Kidney tubule cell (primary cell): ENCODE measurements at regions not wholly inside any gene's neighbourhood (a gene's known extent, or its start where the extent isn't known, plus 50 kb on each side); places are given as distances from the start of the nearest gene placed in this dataset.
"Not testable (repeated sequence)": the region's sequence is repeated elsewhere in the genome, so short reads cannot be mapped to it uniquely, and the experiment has no call there.

Experiments used
- DNase-seq: peaks from one replicate; pipeline ENCODE4 v3.0.0-alpha.2; 2018; ENCODE audit warnings: low spot score

- no peak for DNase-seq
Measured at GRCh38 chr5:96203761-96204160, 229.3 kb downstream of the PCSK1 start.

- no peak for DNase-seq
Measured at GRCh38 chr5:96201503-96201902, 231.5 kb downstream of the PCSK1 start.

GRCh38 chr5:96200641-96201040, 232.4 kb downstream of the PCSK1 start:
- no peak for DNase-seq

GRCh38 chr5:96199713-96200183, 233.3 kb downstream of the PCSK1 start:
- peak; percentile 40 for DNase-seq

- no peak for DNase-seq
Measured at GRCh38 chr5:96198356-96199058, 234.5 kb downstream of the PCSK1 start.

- DNase-seq, result not testable (repeated sequence)
Measured at GRCh38 chr5:96197767-96198166, 235.3 kb downstream of the PCSK1 start.

GRCh38 chr5:96197347-96197746, 235.7 kb upstream of the ELL2 start:
- DNase-seq, result no peak

GRCh38 chr5:96196890-96197289, 235.2 kb upstream of the ELL2 start:
- no peak for DNase-seq

GRCh38 chr5:96196407-96196806, 234.8 kb upstream of the ELL2 start:
- no peak for DNase-seq

GRCh38 chr5:96195123-96195522, 233.5 kb upstream of the ELL2 start:
- DNase-seq, result no peak

GRCh38 chr5:96194593-96194992, 232.9 kb upstream of the ELL2 start:
- DNase-seq, result no peak

GRCh38 chr5:96193946-96194345, 232.3 kb upstream of the ELL2 start:
- no peak for DNase-seq

GRCh38 chr5:96189987-96190386, 228.3 kb upstream of the ELL2 start:
- no peak for DNase-seq

- DNase-seq, result no peak
Measured at GRCh38 chr5:96189028-96189826, 227.6 kb upstream of the ELL2 start.

GRCh38 chr5:96187309-96188027, 225.8 kb upstream of the ELL2 start:
- DNase-seq, result peak; percentile 76

- not testable (repeated sequence) for DNase-seq
Measured at GRCh38 chr5:96184510-96184909, 222.9 kb upstream of the ELL2 start.

GRCh38 chr5:96180684-96181435, 219.2 kb upstream of the ELL2 start:
- no peak for DNase-seq

GRCh38 chr5:96177303-96177869, 215.7 kb upstream of the ELL2 start:
- DNase-seq, result peak; percentile 95

GRCh38 chr5:96176022-96176421, 214.4 kb upstream of the ELL2 start:
- DNase-seq, result no peak

GRCh38 chr5:96175090-96175489, 213.4 kb upstream of the ELL2 start:
- peak; percentile 18 for DNase-seq

GRCh38 chr5:96173366-96173765, 211.7 kb upstream of the ELL2 start:
- DNase-seq, result no peak

- peak; percentile 38 for DNase-seq
Measured at GRCh38 chr5:96172436-96172835, 210.8 kb upstream of the ELL2 start.
